Astrocyte (in vitro differentiated cells and primary cell): ENCODE measurements at regions not wholly inside any gene's neighbourhood (a gene's known extent, or its start where the extent isn't known, plus 50 kb on each side); places are given as distances from the start of the nearest gene placed in this dataset.
A peak's percentile ranks its signal among the peaks of the same experiment; 100 is the strongest.

Experiments
- CTCF ChIP-seq: IDR thresholded peaks from 2 replicates; pipeline ENCODE4 v1.5.1; 2011; ENCODE audit warnings: low read depth, mild to moderate bottlenecking, inconsistent platforms, low read length, moderate library complexity; ENCODE audit not compliant: insufficient read depth
- EZH2 ChIP-seq: IDR thresholded peaks from 2 replicates; pipeline ENCODE4 v1.6.1; 2012; ENCODE audit warnings: mild to moderate bottlenecking, low read length, inconsistent platforms; ENCODE audit not compliant: insufficient read depth

GRCh38 chr14:51552275-51552674 lies 99.4 kb upstream of the FRMD6 start:
- peak; percentile 10 for TF ChIP-seq CTCF
- no peak for TF ChIP-seq EZH2
